ENCODE measurements at regions not wholly inside any gene's neighbourhood (a gene's known extent, or its start where the extent isn't known, plus 50 kb on each side); places are given as distances from the start of the nearest gene placed in this dataset.

DNA sequence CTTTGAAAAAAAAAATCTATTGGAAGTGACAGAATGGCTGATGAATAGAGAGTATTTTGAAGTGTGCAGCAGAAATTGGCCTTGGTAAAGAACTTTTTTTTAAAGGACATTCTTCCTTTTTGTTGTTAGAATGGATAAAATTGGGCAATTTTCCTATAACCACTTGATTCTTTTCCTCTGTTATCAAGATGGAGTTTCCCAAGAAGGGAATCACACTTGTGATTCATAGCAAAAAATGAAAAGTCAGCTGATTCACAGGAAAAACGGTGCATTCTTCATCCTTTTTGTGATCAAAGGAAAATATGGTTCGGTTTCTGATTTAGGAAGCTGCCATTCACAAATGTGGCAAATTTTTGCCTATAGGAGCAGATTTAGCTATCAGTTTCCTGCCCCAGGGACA, 486.8 kb downstream of the GBE1 start:
- Histone ChIP-seq H3K9me3 (no peaks in the 10 kb centered on the region), H3K4me3 (no peak overlapping the region), H3K27me3 (no peaks in the 10 kb centered on the region), H3K4me1 (no peaks in the 10 kb centered on the region), H3K27ac (no peak overlapping the region), H3K36me3 (no peaks in the 10 kb centered on the region)
- WGBS, 2 donors (ENCODE audit: low coverage in 1 of 2) = 70 to 75% methylated on average over 2 of the region's 2 CpGs
- no peak for DNase-seq
- intact Hi-C loops (cut with DNase I; ENCODE audit: low total_unique reads) (loop anchor here (5.0 kb wide), 1 partner anchor 1582 kb away; no protein-coding TSS in a partner anchor), in situ Hi-C loops (cut with MboI; ENCODE audit: low pct_ligation_motif_present in 1 of 4, low pct_unique_long_range_greater_than_20kb in 1 of 4, low sequenced_read_pairs in 3 of 4) (no loop called here)
- TF ChIP-seq POLR2AphosphoS5 (IDR thresholded peaks at IDR 0.05) (no peak), EP300 (IDR thresholded peaks at IDR 0.05; ENCODE audit: low read depth) (no peak), POLR2A (IDR thresholded peaks at IDR 0.05) (no peak)
- TF ChIP-seq, protein P1, sequence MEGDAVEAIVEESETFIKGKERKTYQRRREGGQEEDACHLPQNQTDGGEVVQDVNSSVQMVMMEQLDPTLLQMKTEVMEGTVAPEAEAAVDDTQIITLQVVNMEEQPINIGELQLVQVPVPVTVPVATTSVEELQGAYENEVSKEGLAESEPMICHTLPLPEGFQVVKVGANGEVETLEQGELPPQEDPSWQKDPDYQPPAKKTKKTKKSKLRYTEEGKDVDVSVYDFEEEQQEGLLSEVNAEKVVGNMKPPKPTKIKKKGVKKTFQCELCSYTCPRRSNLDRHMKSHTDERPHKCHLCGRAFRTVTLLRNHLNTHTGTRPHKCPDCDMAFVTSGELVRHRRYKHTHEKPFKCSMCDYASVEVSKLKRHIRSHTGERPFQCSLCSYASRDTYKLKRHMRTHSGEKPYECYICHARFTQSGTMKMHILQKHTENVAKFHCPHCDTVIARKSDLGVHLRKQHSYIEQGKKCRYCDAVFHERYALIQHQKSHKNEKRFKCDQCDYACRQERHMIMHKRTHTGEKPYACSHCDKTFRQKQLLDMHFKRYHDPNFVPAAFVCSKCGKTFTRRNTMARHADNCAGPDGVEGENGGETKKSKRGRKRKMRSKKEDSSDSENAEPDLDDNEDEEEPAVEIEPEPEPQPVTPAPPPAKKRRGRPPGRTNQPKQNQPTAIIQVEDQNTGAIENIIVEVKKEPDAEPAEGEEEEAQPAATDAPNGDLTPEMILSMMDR (IDR thresholded peaks at IDR 0.05) = no peak

DNA sequence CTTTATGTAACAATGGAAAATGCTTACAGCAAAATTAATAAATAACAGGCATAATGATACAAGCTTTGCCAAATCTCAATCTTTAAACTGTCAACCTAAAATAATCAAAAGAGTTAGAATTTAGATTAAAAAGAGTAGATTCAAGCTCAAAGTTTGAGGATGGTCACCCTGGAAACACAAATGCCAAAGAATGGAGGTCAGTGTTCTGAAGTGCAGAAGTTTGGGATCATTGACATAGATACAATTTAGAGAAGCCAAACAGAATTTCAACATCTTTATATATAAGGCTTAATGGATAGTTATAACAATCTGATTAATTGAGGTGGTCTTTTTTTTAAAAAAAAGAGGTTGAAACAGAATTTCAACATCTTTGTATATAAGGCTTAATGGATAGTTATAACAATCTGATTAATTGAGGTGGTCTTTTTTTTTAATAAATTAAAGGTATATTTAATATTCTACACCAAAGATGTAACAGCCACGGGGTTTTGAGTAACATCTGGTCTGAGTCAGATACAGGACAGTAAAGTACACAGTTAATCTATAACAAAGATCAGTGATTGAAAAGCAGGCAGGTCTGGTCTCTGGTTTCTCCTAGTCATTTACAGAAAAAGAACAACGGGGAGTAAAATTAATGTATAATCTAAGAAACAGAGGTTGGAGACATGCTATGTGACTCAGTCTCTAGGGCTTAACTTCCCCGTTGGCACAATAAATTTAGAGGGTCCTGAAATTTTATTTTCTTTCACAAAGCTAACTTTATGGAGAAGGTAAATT, 490.7 kb downstream of the GBE1 start:
- in situ Hi-C loops (cut with MboI; ENCODE audit: low pct_ligation_motif_present in 1 of 4, low pct_unique_long_range_greater_than_20kb in 1 of 4, low sequenced_read_pairs in 3 of 4) (no loop called here), intact Hi-C loops (cut with DNase I; ENCODE audit: low total_unique reads) (loop anchor here (5.0 kb wide), 1 partner anchor 1578 kb away; no protein-coding TSS in a partner anchor)
- 42 to 44% methylated on average over 3 of the region's 3 CpGs for WGBS, 2 donors (ENCODE audit: low coverage in 1 of 2)
- H3K4me1 ChIP-seq = no peaks in the 10 kb centered on the region
- no peaks in the 10 kb centered on the region for H3K27me3 ChIP-seq
- no peak overlapping the region for H3K27ac ChIP-seq
- no peak overlapping the region for H3K4me3 ChIP-seq
- H3K9me3 ChIP-seq = no peaks in the 10 kb centered on the region
- H3K36me3 ChIP-seq = no peaks in the 10 kb centered on the region
- no peak for DNase-seq
- TF ChIP-seq, protein P1 (IDR thresholded peaks at IDR 0.05) = no peak
- TF ChIP-seq POLR2A (IDR thresholded peaks at IDR 0.05) = no peak
- TF ChIP-seq POLR2AphosphoS5 (IDR thresholded peaks at IDR 0.05) = no peak
- no peak for TF ChIP-seq EP300 (IDR thresholded peaks at IDR 0.05; ENCODE audit: low read depth)

DNA sequence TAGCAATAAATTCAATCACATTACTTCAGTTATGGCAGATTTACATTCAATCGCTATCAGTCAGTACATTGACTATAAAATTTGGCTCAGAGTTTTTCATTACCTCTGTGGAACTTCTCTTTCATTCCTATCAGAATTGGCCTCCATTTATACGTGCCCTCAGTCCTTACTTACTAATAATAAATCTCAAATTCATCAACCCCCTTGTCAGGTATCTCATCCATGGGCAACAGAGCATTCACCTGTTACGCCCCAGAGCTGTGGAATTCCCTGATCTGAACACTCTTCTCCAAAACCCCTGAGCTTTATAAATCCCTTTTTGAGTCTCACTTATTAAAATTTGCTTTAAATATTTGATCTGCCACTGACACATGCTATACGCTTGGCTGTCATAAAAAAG, 492.9 kb downstream of the GBE1 start:
- Histone ChIP-seq H3K4me1 (no peaks in the 10 kb centered on the region), H3K36me3 (no peaks in the 10 kb centered on the region), H3K9me3 (no peaks in the 10 kb centered on the region), H3K4me3 (no peak overlapping the region), H3K27ac (no peak overlapping the region), H3K27me3 (no peaks in the 10 kb centered on the region)
- in situ Hi-C loops (cut with MboI; ENCODE audit: low pct_ligation_motif_present in 1 of 4, low pct_unique_long_range_greater_than_20kb in 1 of 4, low sequenced_read_pairs in 3 of 4) = no loop called here
- TF ChIP-seq POLR2A (IDR thresholded peaks at IDR 0.05) (no peak), EP300 (IDR thresholded peaks at IDR 0.05; ENCODE audit: low read depth) (no peak), POLR2AphosphoS5 (IDR thresholded peaks at IDR 0.05) (no peak)
- TF ChIP-seq, protein P1 (IDR thresholded peaks at IDR 0.05) = no peak
- intact Hi-C loops (cut with DNase I; ENCODE audit: low total_unique reads) = no loop called here
- DNase-seq = no peak
- 66 to 79% methylated on average over 4 of the region's 4 CpGs for WGBS, 2 donors (ENCODE audit: low coverage in 1 of 2)

DNA sequence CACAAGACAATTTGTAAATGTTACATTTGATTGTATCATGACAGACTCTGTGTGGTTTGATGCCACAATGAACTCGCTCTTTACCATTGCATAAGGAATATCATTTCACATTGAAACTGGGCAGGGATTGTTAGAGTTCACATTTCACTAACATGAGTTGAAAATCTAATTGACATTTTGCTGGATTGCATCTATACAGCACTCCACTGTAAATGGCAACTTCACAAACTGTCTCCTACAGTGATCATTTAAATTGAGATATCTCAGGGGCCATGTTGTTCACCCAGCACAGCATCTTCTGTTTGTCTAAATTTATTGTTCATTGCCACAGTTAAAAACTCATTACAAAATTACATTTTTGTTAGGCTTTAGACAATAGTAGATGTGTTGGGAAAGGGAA, 499.4 kb downstream of the GBE1 start:
- Histone ChIP-seq H3K36me3 (no peaks in the 10 kb centered on the region), H3K27ac (no peak overlapping the region), H3K4me1 (no peaks in the 10 kb centered on the region), H3K9me3 (no peaks in the 10 kb centered on the region), H3K4me3 (no peak overlapping the region), H3K27me3 (no peaks in the 10 kb centered on the region)
- in situ Hi-C loops (cut with MboI; ENCODE audit: low pct_ligation_motif_present in 1 of 4, low pct_unique_long_range_greater_than_20kb in 1 of 4, low sequenced_read_pairs in 3 of 4) (no loop called here), intact Hi-C loops (cut with DNase I; ENCODE audit: low total_unique reads) (no loop called here)
- DNase-seq = no peak
- WGBS, 2 donors (ENCODE audit: low coverage in 1 of 2) = 81 to 85% methylated on average over 1 of the region's 1 CpG
- no peak for TF ChIP-seq POLR2AphosphoS5 (IDR thresholded peaks at IDR 0.05)
- TF ChIP-seq POLR2A (IDR thresholded peaks at IDR 0.05) = no peak
- no peak for TF ChIP-seq EP300 (IDR thresholded peaks at IDR 0.05; ENCODE audit: low read depth)
- TF ChIP-seq, protein P1 (IDR thresholded peaks at IDR 0.05) = no peak
